Left kidney (tissue), 1 donor: ENCODE measurements at regions not wholly inside any gene's neighbourhood (a gene's known extent, or its start where the extent isn't known, plus 50 kb on each side); places are given as distances from the start of the nearest gene placed in this dataset.
"Not testable (repeated sequence)": the region's sequence is repeated elsewhere in the genome, so short reads cannot be mapped to it uniquely, and the experiment has no call there.

Experiments used
- DNase-seq: peaks from one replicate; pipeline ENCODE4 v3.0.0-alpha.2; 2013

- DNase-seq: no peak
Measured at GRCh38 chr14:104230946-104231345, 92.6 kb downstream of the KIF26A start.

- no peak for DNase-seq
Measured at GRCh38 chr14:104232070-104232484, 93.7 kb downstream of the KIF26A start.

GRCh38 chr14:104234007-104234786 is 95.8 kb downstream of the KIF26A start:
- DNase-seq: not testable (repeated sequence)

- DNase-seq: no peak
Measured at GRCh38 chr14:104235686-104236085, 97.3 kb downstream of the KIF26A start.

GRCh38 chr14:104237651-104238423 is 99.5 kb downstream of the KIF26A start:
- no peak for DNase-seq

GRCh38 chr14:104238424-104239184 is 100.2 kb downstream of the KIF26A start:
- no peak for DNase-seq

GRCh38 chr14:104239185-104239775 is 100.9 kb downstream of the KIF26A start:
- no peak for DNase-seq

- DNase-seq: no peak
Measured at GRCh38 chr14:104239861-104240301, 101.5 kb downstream of the KIF26A start.

GRCh38 chr14:104240434-104241157 is 102.2 kb downstream of the KIF26A start:
- no peak for DNase-seq

GRCh38 chr14:104243200-104243599 is 104.8 kb downstream of the KIF26A start:
- DNase-seq: no peak

- no peak for DNase-seq
Measured at GRCh38 chr14:104244221-104245011, 106.0 kb downstream of the KIF26A start.

GRCh38 chr14:104245075-104245474 is 106.7 kb downstream of the KIF26A start:
- no peak for DNase-seq

GRCh38 chr14:104245723-104246122 is 107.3 kb downstream of the KIF26A start:
- no peak for DNase-seq

GRCh38 chr14:104246401-104247335 is 108.3 kb downstream of the KIF26A start:
- DNase-seq: no peak

GRCh38 chr14:104247336-104248202 is 109.2 kb downstream of the KIF26A start:
- DNase-seq: no peak

- no peak for DNase-seq
Measured at GRCh38 chr14:104248203-104249055, 110.0 kb downstream of the KIF26A start.

- DNase-seq: no peak
Measured at GRCh38 chr14:104249089-104249488, 110.7 kb downstream of the KIF26A start.
